Neuronal stem cell (in vitro differentiated cells): ENCODE measurements at regions not wholly inside any gene's neighbourhood (a gene's known extent, or its start where the extent isn't known, plus 50 kb on each side); places are given as distances from the start of the nearest gene placed in this dataset.

ENCODE experiments used
- DNase-seq: peaks from one replicate; pipeline ENCODE4 v3.0.0-alpha.2; 2013; ENCODE audit warnings: low spot score
- H2AFZ ChIP-seq: one replicate; pipeline ENCODE4 v1.6.1; 2013; ENCODE audit warnings: mild to moderate bottlenecking, low read length, inconsistent platforms
- H2AK5ac ChIP-seq: 2 replicates; pipeline ENCODE4 v1.6.1; 2013; ENCODE audit warnings: low read depth, mild to moderate bottlenecking, inconsistent platforms, low read length, moderate library complexity, mixed read lengths
- H2BK120ac ChIP-seq: 2 replicates; pipeline ENCODE4 v1.6.1; 2013; ENCODE audit warnings: low read depth, mild to moderate bottlenecking, inconsistent platforms, low read length, moderate library complexity, mixed read lengths
- H2BK12ac ChIP-seq: one replicate; pipeline ENCODE4 v1.6.1; 2013; ENCODE audit warnings: low read length, inconsistent platforms
- H2BK15ac ChIP-seq: 2 replicates; pipeline ENCODE4 v1.6.1; 2013; ENCODE audit warnings: mild to moderate bottlenecking, low read length, inconsistent platforms, mixed read lengths
- H2BK5ac ChIP-seq: one replicate; pipeline ENCODE4 v1.6.1; 2013; ENCODE audit warnings: inconsistent platforms, mild to moderate bottlenecking, low read length, moderate library complexity
- H3K14ac ChIP-seq: one replicate; pipeline ENCODE4 v1.6.1; 2013; ENCODE audit warnings: low read length, inconsistent platforms
- H3K18ac ChIP-seq: 2 replicates; pipeline ENCODE4 v1.6.1; 2013; ENCODE audit warnings: low read length, inconsistent platforms
- H3K23ac ChIP-seq: 2 replicates; pipeline ENCODE4 v1.6.1; 2013; ENCODE audit warnings: low read depth, mild to moderate bottlenecking, mixed read lengths, low read length, inconsistent platforms; ENCODE audit not compliant: poor library complexity
- H3K27ac ChIP-seq: replicated peaks from 3 replicates; pipeline ENCODE4 v1.5.1; 2013; ENCODE audit warnings: low read length, inconsistent platforms
- H3K27me3 ChIP-seq, 3 experiments: 2 replicates each; pipeline ENCODE4 v1.6.1; 2013; ENCODE audit warnings: low read length in 3 of 3, mild to moderate bottlenecking in 2 of 3, inconsistent platforms in 1 of 3, low read depth in 1 of 3, mixed read lengths in 1 of 3, moderate library complexity in 1 of 3; ENCODE audit not compliant: control insufficient read depth in 3 of 3, insufficient read depth in 3 of 3
- H3K36me3 ChIP-seq, 2 donors: replicated peaks in 1 of 2; 2 replicates each; pipeline ENCODE4 v1.6.1; 2013; ENCODE audit warnings: low read length in 2 of 2; ENCODE audit not compliant: control insufficient read depth in 2 of 2, insufficient read depth in 2 of 2
- H3K4ac ChIP-seq: 2 replicates; pipeline ENCODE4 v1.6.1; 2013; ENCODE audit warnings: inconsistent platforms, mild to moderate bottlenecking, low read length, moderate library complexity
- H3K4me1 ChIP-seq, 2 donors: 1 replicate in 1 of 2; 2 replicates in 1 of 2; pipeline ENCODE4 v1.6.1; 2013; ENCODE audit warnings: low read length in 2 of 2, low read depth in 1 of 2; ENCODE audit not compliant: control insufficient read depth in 2 of 2, insufficient read depth in 1 of 2
- H3K4me2 ChIP-seq: one replicate; pipeline ENCODE4 v1.6.1; 2013; ENCODE audit warnings: mild to moderate bottlenecking, low read length, inconsistent platforms; ENCODE audit not compliant: insufficient read depth, poor library complexity, severe bottlenecking
- H3K4me3 ChIP-seq, 2 donors: 2 replicates each; pipeline ENCODE4 v1.5.1; 2013; ENCODE audit warnings: low read length in 2 of 2, mild to moderate bottlenecking in 2 of 2, inconsistent platforms in 1 of 2, moderate library complexity in 1 of 2
- H3K79me1 ChIP-seq: one replicate; pipeline ENCODE4 v1.6.1; 2013; ENCODE audit warnings: low read depth, mild to moderate bottlenecking, inconsistent platforms, low read length, moderate library complexity
- H3K9ac ChIP-seq: one replicate; pipeline ENCODE4 v1.6.1; 2013; ENCODE audit warnings: mild to moderate bottlenecking, low read depth, low read length, inconsistent platforms; ENCODE audit not compliant: poor library complexity
- H3K9me3 ChIP-seq, 2 donors: replicated peaks in 1 of 2; 2 replicates each; pipeline versions ENCODE3 to v1.6.1; 2013; ENCODE audit warnings: low read length in 2 of 2, mild to moderate bottlenecking in 2 of 2, inconsistent platforms in 1 of 2, low read depth in 1 of 2, mixed read lengths in 1 of 2, moderate library complexity in 1 of 2; ENCODE audit not compliant: control insufficient read depth in 2 of 2, insufficient read depth in 1 of 2
- H4K8ac ChIP-seq: one replicate; pipeline ENCODE4 v1.6.1; 2013; ENCODE audit warnings: low read depth, mild to moderate bottlenecking, inconsistent platforms, low read length, moderate library complexity
- H4K91ac ChIP-seq: one replicate; pipeline ENCODE4 v1.6.1; 2013; ENCODE audit warnings: low read length, low read depth, mild to moderate bottlenecking, inconsistent platforms; ENCODE audit not compliant: poor library complexity
- WGBS, 2 donors: extraction: QIAGEN DNeasy Blood & Tissue Kit; methylation state at CpG; one replicate each; pipeline ENCODE4 v1.1.7; 2013; ENCODE audit warnings: missing lambda C conversion rate in 2 of 2, mixed read lengths in 1 of 2; ENCODE audit not compliant: insufficient read length in 2 of 2, insufficient replicate concordance in 1 of 2; ENCODE audit errors: extremely low coverage in 2 of 2; 5-methylcytosine and 5-hydroxymethylcytosine counted together

GRCh38 chr1:187229496-187229895, 400.7 kb downstream of the PLA2G4A start:
- Histone ChIP-seq H3K4me2 (no peak overlapping the region), H3K27me3 (no peaks in the 10 kb centered on the region), H3K9ac (no peak overlapping the region), H3K23ac (no peak overlapping the region), H4K91ac (no peak overlapping the region), H2BK12ac (no peak overlapping the region), H3K79me1 (no peaks in the 10 kb centered on the region), H2BK15ac (no peak overlapping the region), H3K36me3 (no peaks in the 10 kb centered on the region), H3K27ac (no peak overlapping the region), H2AK5ac (no peak overlapping the region), H3K9me3 (no peaks in the 10 kb centered on the region), H3K18ac (no peak overlapping the region), H3K4ac (no peak overlapping the region), H2BK5ac (no peak overlapping the region), H2BK120ac (no peak overlapping the region), H3K4me3 (no peak overlapping the region), H2AFZ (no peak overlapping the region), H4K8ac (no peak overlapping the region), H3K14ac (no peak overlapping the region), H3K4me1 (no peaks in the 10 kb centered on the region)
- no peak for DNase-seq

GRCh38 chr1:187234706-187235105, 406.0 kb downstream of the PLA2G4A start:
- H3K79me1 ChIP-seq: no peaks in the 10 kb centered on the region
- H3K4me3 ChIP-seq: no peak overlapping the region
- H3K36me3 ChIP-seq: no peaks in the 10 kb centered on the region
- H3K4ac ChIP-seq: no peak overlapping the region
- no peak overlapping the region for H4K91ac ChIP-seq
- no peak overlapping the region for H3K18ac ChIP-seq
- no peak overlapping the region for H3K9ac ChIP-seq
- no peak overlapping the region for H3K14ac ChIP-seq
- no peak overlapping the region for H2BK120ac ChIP-seq
- no peak overlapping the region for H2AFZ ChIP-seq
- peaks cover 0 to 1% of the 10 kb centered on the region in 2 donors for H3K4me1 ChIP-seq
- DNase-seq: no peak
- no peak overlapping the region for H4K8ac ChIP-seq
- no peak overlapping the region for H2BK12ac ChIP-seq
- H2BK15ac ChIP-seq: no peak overlapping the region
- H3K27me3 ChIP-seq: no peaks in the 10 kb centered on the region
- no peaks in the 10 kb centered on the region for H3K9me3 ChIP-seq
- no CpG with 5 or more reads among the region's 1 CpG for WGBS, 2 donors
- H2BK5ac ChIP-seq: no peak overlapping the region
- H3K23ac ChIP-seq: no peak overlapping the region
- no peak overlapping the region for H3K4me2 ChIP-seq
- no peak overlapping the region for H2AK5ac ChIP-seq
- no peak overlapping the region for H3K27ac ChIP-seq

GRCh38 chr1:187236199-187236598, 407.4 kb downstream of the PLA2G4A start:
- Histone ChIP-seq H2AFZ (no peak overlapping the region), H3K4me3 (no peak overlapping the region), H3K27me3 (no peaks in the 10 kb centered on the region), H3K36me3 (no peaks in the 10 kb centered on the region), H3K27ac (no peak overlapping the region), H3K14ac (no peak overlapping the region), H2BK12ac (no peak overlapping the region), H2BK120ac (no peak overlapping the region), H4K91ac (no peak overlapping the region), H3K4me2 (no peak overlapping the region), H4K8ac (no peak overlapping the region), H3K4ac (no peak overlapping the region), H2AK5ac (no peak overlapping the region), H3K9ac (no peak overlapping the region), H2BK5ac (no peak overlapping the region), H3K4me1 (peaks cover 0 to 1% of the 10 kb centered on the region in 2 donors), H2BK15ac (no peak overlapping the region), H3K79me1 (no peaks in the 10 kb centered on the region), H3K18ac (no peak overlapping the region), H3K9me3 (no peaks in the 10 kb centered on the region), H3K23ac (no peak overlapping the region)
- WGBS, 2 donors: no CpG with 5 or more reads among the region's 2 CpGs
- DNase-seq: no peak

- no peak overlapping the region for H3K4me2 ChIP-seq
- no peak overlapping the region for H4K8ac ChIP-seq
- no peaks in the 10 kb centered on the region for H3K79me1 ChIP-seq
- H2BK12ac ChIP-seq: no peak overlapping the region
- no peak overlapping the region for H2BK120ac ChIP-seq
- H3K9ac ChIP-seq: no peak overlapping the region
- no peak overlapping the region for H2AK5ac ChIP-seq
- no peak overlapping the region for H4K91ac ChIP-seq
- H2BK5ac ChIP-seq: no peak overlapping the region
- WGBS, 2 donors: no CpG with 5 or more reads among the region's 2 CpGs
- H3K9me3 ChIP-seq: no peaks in the 10 kb centered on the region
- no peaks in the 10 kb centered on the region for H3K36me3 ChIP-seq
- no peak overlapping the region for H3K4ac ChIP-seq
- H2BK15ac ChIP-seq: no peak overlapping the region
- no peak overlapping the region for H3K23ac ChIP-seq
- H3K14ac ChIP-seq: no peak overlapping the region
- no peak for DNase-seq
- peaks cover 0 to 1% of the 10 kb centered on the region in 2 donors for H3K4me1 ChIP-seq
- H2AFZ ChIP-seq: peak overlapping the region; percentile 2
- H3K27me3 ChIP-seq: no peaks in the 10 kb centered on the region
- H3K4me3 ChIP-seq: no peak overlapping the region
- H3K18ac ChIP-seq: no peak overlapping the region
- H3K27ac ChIP-seq: no peak overlapping the region
These were observed 407.9 kb downstream of the PLA2G4A start for GRCh38 chr1:187236676-187237075.
